ENCODE measurements at regions not wholly inside any gene's neighbourhood (a gene's known extent, or its start where the extent isn't known, plus 50 kb on each side); places are given as distances from the start of the nearest gene placed in this dataset.

- H3K4me3 ChIP-seq = no peak overlapping the region
- H3K4me1 ChIP-seq = peaks cover 11% of the 10 kb centered on the region
- H3K27me3 ChIP-seq = no peaks in the 10 kb centered on the region
- no peak for DNase-seq
- no peak overlapping the region for H3K27ac ChIP-seq
- H3K36me3 ChIP-seq = no peaks in the 10 kb centered on the region
- no peaks in the 10 kb centered on the region for H3K9me3 ChIP-seq (replicated peaks)
Measured at GRCh38 chr3:146823622-146824021, 218.5 kb upstream of the PLSCR5 start.

- H3K9me3 ChIP-seq (replicated peaks) = no peaks in the 10 kb centered on the region
- no peak overlapping the region for H3K27ac ChIP-seq
- no peak overlapping the region for H3K4me3 ChIP-seq
- H3K36me3 ChIP-seq = no peaks in the 10 kb centered on the region
- DNase-seq = no peak
- H3K4me1 ChIP-seq = peaks cover 7% of the 10 kb centered on the region; the same call in 1 of the 2 replicates
- no peaks in the 10 kb centered on the region for H3K27me3 ChIP-seq
Measured at GRCh38 chr3:146818866-146819265, 213.7 kb upstream of the PLSCR5 start.

- Histone ChIP-seq H3K9me3 (replicated peaks) (no peaks in the 10 kb centered on the region), H3K27ac (no peak overlapping the region), H3K4me3 (no peak overlapping the region), H3K27me3 (no peaks in the 10 kb centered on the region), H3K4me1 (peaks cover 7% of the 10 kb centered on the region; the same call in 1 of the 2 replicates), H3K36me3 (no peaks in the 10 kb centered on the region)
- DNase-seq = no peak
Measured at GRCh38 chr3:146818301-146818700, 213.2 kb upstream of the PLSCR5 start.

GRCh38 chr3:146817704-146818103, 212.6 kb upstream of the PLSCR5 start:
- no peak overlapping the region for H3K4me3 ChIP-seq
- H3K4me1 ChIP-seq = peaks cover 7% of the 10 kb centered on the region; the same call in 1 of the 2 replicates
- no peaks in the 10 kb centered on the region for H3K36me3 ChIP-seq
- peak; percentile 15 to 68 for DNase-seq
- no peak overlapping the region for H3K27ac ChIP-seq
- H3K27me3 ChIP-seq = no peaks in the 10 kb centered on the region
- no peaks in the 10 kb centered on the region for H3K9me3 ChIP-seq (replicated peaks)

GRCh38 chr3:146814601-146815315, 209.6 kb upstream of the PLSCR5 start:
- Histone ChIP-seq H3K36me3 (no peaks in the 10 kb centered on the region), H3K27ac (no peak overlapping the region), H3K4me1 (peaks cover 7% of the 10 kb centered on the region; the same call in 1 of the 2 replicates), H3K27me3 (no peaks in the 10 kb centered on the region), H3K4me3 (no peak overlapping the region), H3K9me3 (replicated peaks) (no peaks in the 10 kb centered on the region)
- no peak for DNase-seq

GRCh38 chr3:146813496-146813895, 208.3 kb upstream of the PLSCR5 start:
- H3K9me3 ChIP-seq (replicated peaks) = no peaks in the 10 kb centered on the region
- H3K36me3 ChIP-seq = no peaks in the 10 kb centered on the region
- H3K27ac ChIP-seq = no peak overlapping the region
- H3K4me3 ChIP-seq = no peak overlapping the region
- H3K27me3 ChIP-seq = no peaks in the 10 kb centered on the region
- peaks cover 3% of the 10 kb centered on the region; the same call in 1 of the 2 replicates for H3K4me1 ChIP-seq
- DNase-seq = no peak

- peak overlapping the region; percentile 41 for H3K27ac ChIP-seq
- H3K4me3 ChIP-seq = no peak overlapping the region
- peaks cover 24% of the 10 kb centered on the region for H3K4me1 ChIP-seq
- no peaks in the 10 kb centered on the region for H3K9me3 ChIP-seq (replicated peaks)
- no peaks in the 10 kb centered on the region for H3K27me3 ChIP-seq
- peak; percentile 77 to 89 for DNase-seq
- no peaks in the 10 kb centered on the region for H3K36me3 ChIP-seq
Measured at GRCh38 chr3:146803745-146804144, 198.6 kb upstream of the PLSCR5 start.

GRCh38 chr3:146801492-146801891, 196.3 kb upstream of the PLSCR5 start:
- Histone ChIP-seq H3K27me3 (no peaks in the 10 kb centered on the region), H3K4me1 (peaks cover 24% of the 10 kb centered on the region), H3K9me3 (replicated peaks) (no peaks in the 10 kb centered on the region), H3K36me3 (no peaks in the 10 kb centered on the region), H3K4me3 (no peak overlapping the region), H3K27ac (no peak overlapping the region)
- DNase-seq = no peak

- no peaks in the 10 kb centered on the region for H3K9me3 ChIP-seq (replicated peaks)
Measured at GRCh38 chr3:146800484-146800883, 195.3 kb upstream of the PLSCR5 start.

GRCh38 chr3:146796078-146796477, 190.9 kb upstream of the PLSCR5 start:
- DNase-seq = no peak
- Histone ChIP-seq H3K9me3 (replicated peaks) (no peaks in the 10 kb centered on the region), H3K36me3 (no peaks in the 10 kb centered on the region), H3K4me3 (no peak overlapping the region), H3K4me1 (no peaks in the 10 kb centered on the region), H3K27me3 (no peaks in the 10 kb centered on the region), H3K27ac (no peak overlapping the region)

More at GRCh38 chr3:146800484-146800883, 195.3 kb upstream of the PLSCR5 start:
- Histone ChIP-seq H3K36me3 (no peaks in the 10 kb centered on the region), H3K4me1 (peaks cover 19% of the 10 kb centered on the region), H3K27ac (no peak overlapping the region), H3K27me3 (no peaks in the 10 kb centered on the region), H3K4me3 (no peak overlapping the region)
- no peak for DNase-seq

GRCh38 chr3:146783446-146783845, 178.3 kb upstream of the PLSCR5 start:
- no peaks in the 10 kb centered on the region for H3K27me3 ChIP-seq
- no peaks in the 10 kb centered on the region for H3K4me1 ChIP-seq
- H3K9me3 ChIP-seq (replicated peaks) = no peaks in the 10 kb centered on the region; the same call in 1 of the 2 replicates
- no peaks in the 10 kb centered on the region for H3K36me3 ChIP-seq
- DNase-seq = no peak
- no peak overlapping the region for H3K27ac ChIP-seq
- no peak overlapping the region for H3K4me3 ChIP-seq

GRCh38 chr3:146781606-146782005, 176.5 kb upstream of the PLSCR5 start:
- Histone ChIP-seq H3K9me3 (replicated peaks) (no peaks in the 10 kb centered on the region), H3K27ac (no peak overlapping the region), H3K4me3 (no peak overlapping the region), H3K4me1 (no peaks in the 10 kb centered on the region), H3K36me3 (no peaks in the 10 kb centered on the region), H3K27me3 (no peaks in the 10 kb centered on the region)
- no peak for DNase-seq

- Histone ChIP-seq H3K9me3 (replicated peaks) (no peaks in the 10 kb centered on the region), H3K36me3 (no peaks in the 10 kb centered on the region), H3K27ac (no peak overlapping the region), H3K4me3 (no peak overlapping the region), H3K27me3 (no peaks in the 10 kb centered on the region), H3K4me1 (peaks cover 2% of the 10 kb centered on the region; the same call in 1 of the 2 replicates)
- no peak for DNase-seq
Measured at GRCh38 chr3:146781059-146781458, 175.9 kb upstream of the PLSCR5 start.

- DNase-seq = no peak
- H3K4me1 ChIP-seq = peaks cover 2% of the 10 kb centered on the region; the same call in 1 of the 2 replicates
Measured at GRCh38 chr3:146780251-146780650, 175.1 kb upstream of the PLSCR5 start.

GRCh38 chr3:146777941-146778340, 172.8 kb upstream of the PLSCR5 start:
- Histone ChIP-seq H3K4me3 (no peak overlapping the region), H3K36me3 (no peaks in the 10 kb centered on the region), H3K4me1 (peaks cover 2% of the 10 kb centered on the region; the same call in 1 of the 2 replicates), H3K27ac (no peak overlapping the region), H3K9me3 (replicated peaks) (no peaks in the 10 kb centered on the region), H3K27me3 (no peaks in the 10 kb centered on the region)
- no peak for DNase-seq

More at GRCh38 chr3:146780251-146780650, 175.1 kb upstream of the PLSCR5 start:
- H3K27ac ChIP-seq = no peak overlapping the region
- no peaks in the 10 kb centered on the region for H3K36me3 ChIP-seq
- H3K4me3 ChIP-seq = no peak overlapping the region
- H3K27me3 ChIP-seq = no peaks in the 10 kb centered on the region
- no peaks in the 10 kb centered on the region for H3K9me3 ChIP-seq (replicated peaks)

All from SJCRH30 (cell line).